Skeletal muscle satellite cell (primary cell): ENCODE measurements at regions not wholly inside any gene's neighbourhood (a gene's known extent, or its start where the extent isn't known, plus 50 kb on each side); places are given as distances from the start of the nearest gene placed in this dataset.

Experiments
- H3K27me3 ChIP-seq: 2 replicates; pipeline ENCODE4 v1.7.0; 2013; ENCODE audit warnings: low read length; ENCODE audit not compliant: control insufficient read depth, insufficient read depth
- H3K36me3 ChIP-seq: 2 replicates; pipeline ENCODE4 v1.7.0; 2013; ENCODE audit warnings: mild to moderate bottlenecking, control low read depth, low read length; ENCODE audit not compliant: insufficient read depth
- H3K4me1 ChIP-seq: 2 replicates; pipeline ENCODE4 v1.7.0; 2013; ENCODE audit warnings: low read length; ENCODE audit not compliant: control insufficient read depth, insufficient read depth
- H3K4me2 ChIP-seq: 2 replicates; pipeline ENCODE4 v1.7.0; 2013; ENCODE audit warnings: mild to moderate bottlenecking, low read length
- H3K4me3 ChIP-seq: 2 replicates; pipeline ENCODE4 v1.7.0; 2013; ENCODE audit warnings: low read length
- H3K9ac ChIP-seq: 2 replicates; pipeline ENCODE4 v1.7.0; 2013; ENCODE audit warnings: mild to moderate bottlenecking, low read depth, low read length, moderate library complexity
- H3K9me3 ChIP-seq: replicated peaks from 2 replicates; pipeline ENCODE4 v1.7.0; 2013; ENCODE audit warnings: mild to moderate bottlenecking, control low read depth, low read length

GRCh38 chr15:70586241-70586640, 177.1 kb downstream of the UACA start:
- Histone ChIP-seq H3K4me3 (no peak overlapping the region), H3K9me3 (no peaks in the 10 kb centered on the region), H3K4me1 (peaks cover 16% of the 10 kb centered on the region), H3K9ac (no peak overlapping the region), H3K27me3 (peaks cover 40% of the 10 kb centered on the region), H3K4me2 (no peak overlapping the region), H3K36me3 (no peaks in the 10 kb centered on the region)

DNA sequence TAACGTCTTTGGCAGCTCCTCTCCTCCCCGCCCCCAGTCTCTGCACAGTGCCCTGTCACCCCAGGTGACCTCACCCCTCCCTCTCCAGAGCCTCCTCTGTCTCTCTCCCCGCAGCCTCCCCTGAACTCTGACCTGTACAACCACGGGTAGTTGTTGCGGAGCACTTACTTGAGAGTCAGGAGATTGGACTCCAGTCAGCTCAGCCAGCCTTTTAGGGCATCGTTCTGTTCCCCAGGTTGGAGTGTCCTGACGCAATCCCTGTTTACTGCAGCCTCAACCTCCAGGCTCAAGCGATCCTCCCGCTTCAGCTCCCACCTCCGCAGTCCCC, 177.7 kb downstream of the UACA start:
- H3K27me3 ChIP-seq: peaks cover 46% of the 10 kb centered on the region
- no peak overlapping the region for H3K4me3 ChIP-seq
- H3K36me3 ChIP-seq: no peaks in the 10 kb centered on the region
- no peaks in the 10 kb centered on the region for H3K9me3 ChIP-seq
- no peak overlapping the region for H3K4me2 ChIP-seq
- H3K4me1 ChIP-seq: peaks cover 16% of the 10 kb centered on the region
- H3K9ac ChIP-seq: no peak overlapping the region

DNA sequence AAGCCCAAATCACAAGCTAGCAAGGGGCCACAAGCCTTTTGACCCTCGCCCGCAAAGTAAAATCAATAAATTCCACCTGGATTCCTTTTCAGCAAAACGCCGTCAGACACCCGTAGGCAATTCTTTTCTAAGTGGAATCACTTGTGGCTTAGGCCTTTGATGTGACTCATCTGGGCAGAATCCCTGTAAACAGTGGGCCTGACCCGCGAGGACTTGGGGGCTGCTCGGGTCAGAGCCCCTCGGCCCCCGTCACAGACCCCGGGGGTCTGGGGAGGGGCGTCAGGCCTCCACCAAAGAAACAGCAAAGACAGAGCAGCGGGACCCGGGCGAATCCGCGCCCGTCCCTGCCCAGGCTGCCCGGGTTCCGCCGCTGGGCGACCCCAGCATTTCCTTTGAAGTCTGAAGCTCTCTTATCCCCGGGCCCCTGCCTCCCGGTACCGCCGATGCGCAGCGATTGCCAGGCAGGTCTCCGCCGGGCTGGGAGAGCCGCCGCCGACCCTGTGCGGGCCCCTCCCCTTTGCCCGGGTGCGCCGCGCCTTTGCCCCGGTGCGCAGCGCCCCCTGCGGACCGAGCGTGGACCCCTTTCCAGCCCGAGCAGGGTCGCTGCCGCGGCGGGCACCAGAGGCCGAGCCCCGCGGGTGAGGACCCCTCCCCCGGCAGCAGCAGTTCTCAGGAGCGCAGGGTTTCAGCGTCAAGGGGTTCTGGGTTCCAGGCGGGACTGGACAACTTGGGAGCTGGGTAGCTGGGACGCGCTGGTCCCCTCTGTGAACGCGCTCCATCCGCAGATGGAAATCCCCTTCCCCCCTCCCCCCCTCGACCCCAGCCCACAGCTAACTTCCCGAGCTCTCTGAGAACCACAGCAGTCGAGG, 178.3 kb downstream of the UACA start:
- Histone ChIP-seq H3K4me2 (no peak overlapping the region), H3K27me3 (peaks cover 50% of the 10 kb centered on the region), H3K4me1 (peaks cover 16% of the 10 kb centered on the region), H3K4me3 (no peak overlapping the region), H3K9ac (no peak overlapping the region), H3K36me3 (no peaks in the 10 kb centered on the region), H3K9me3 (no peaks in the 10 kb centered on the region)

- Histone ChIP-seq H3K4me3 (no peak overlapping the region), H3K9me3 (no peaks in the 10 kb centered on the region), H3K4me1 (peaks cover 12% of the 10 kb centered on the region), H3K9ac (no peak overlapping the region), H3K27me3 (peaks cover 56% of the 10 kb centered on the region), H3K36me3 (no peaks in the 10 kb centered on the region), H3K4me2 (no peak overlapping the region)
Measured at GRCh38 chr15:70584441-70584837, 178.9 kb downstream of the UACA start.

DNA sequence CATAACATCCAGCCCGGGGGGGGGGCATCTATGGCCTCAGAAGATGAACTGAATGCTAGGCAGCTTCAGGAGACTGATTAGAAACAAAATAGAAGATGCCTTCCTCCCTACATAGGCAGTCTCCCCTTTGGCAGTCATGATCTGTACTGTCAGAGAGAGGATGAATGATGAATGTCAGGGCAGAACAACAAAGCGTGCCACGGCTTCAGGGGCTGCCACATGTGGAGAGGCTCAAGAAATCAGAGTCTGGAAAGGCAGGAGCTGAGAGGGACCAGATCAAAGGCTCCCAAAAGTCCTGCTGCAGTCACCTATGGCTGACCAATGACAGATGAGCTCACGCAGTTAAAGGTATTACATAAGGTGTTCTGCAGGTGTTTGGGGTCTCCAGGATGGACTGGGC, 180.4 kb downstream of the UACA start:
- peaks cover 54% of the 10 kb centered on the region for H3K27me3 ChIP-seq
- H3K9ac ChIP-seq: no peak overlapping the region
- H3K4me2 ChIP-seq: no peak overlapping the region
- H3K4me3 ChIP-seq: no peak overlapping the region
- H3K4me1 ChIP-seq: peaks cover 7% of the 10 kb centered on the region
- H3K36me3 ChIP-seq: no peaks in the 10 kb centered on the region
- no peaks in the 10 kb centered on the region for H3K9me3 ChIP-seq

GRCh38 chr15:70582143-70582945, 181.0 kb downstream of the UACA start:
- peaks cover 7% of the 10 kb centered on the region for H3K4me1 ChIP-seq
- H3K4me3 ChIP-seq: no peak overlapping the region
- H3K4me2 ChIP-seq: no peak overlapping the region
- peaks cover 54% of the 10 kb centered on the region for H3K27me3 ChIP-seq
- H3K36me3 ChIP-seq: no peaks in the 10 kb centered on the region
- H3K9ac ChIP-seq: no peak overlapping the region
- no peaks in the 10 kb centered on the region for H3K9me3 ChIP-seq

- no peak overlapping the region for H3K4me3 ChIP-seq
- H3K4me1 ChIP-seq: peaks cover 7% of the 10 kb centered on the region
- peaks cover 67% of the 10 kb centered on the region for H3K27me3 ChIP-seq
- H3K9ac ChIP-seq: no peak overlapping the region
- no peak overlapping the region for H3K4me2 ChIP-seq
- H3K9me3 ChIP-seq: no peaks in the 10 kb centered on the region
- no peaks in the 10 kb centered on the region for H3K36me3 ChIP-seq
Measured at GRCh38 chr15:70580958-70581357, 182.4 kb downstream of the UACA start.

- Histone ChIP-seq H3K36me3 (no peaks in the 10 kb centered on the region), H3K9me3 (no peaks in the 10 kb centered on the region), H3K9ac (no peak overlapping the region), H3K4me3 (no peak overlapping the region), H3K4me1 (peaks cover 7% of the 10 kb centered on the region), H3K27me3 (peaks cover 71% of the 10 kb centered on the region), H3K4me2 (no peak overlapping the region)
Measured at GRCh38 chr15:70580286-70580685, 183.1 kb downstream of the UACA start.

DNA sequence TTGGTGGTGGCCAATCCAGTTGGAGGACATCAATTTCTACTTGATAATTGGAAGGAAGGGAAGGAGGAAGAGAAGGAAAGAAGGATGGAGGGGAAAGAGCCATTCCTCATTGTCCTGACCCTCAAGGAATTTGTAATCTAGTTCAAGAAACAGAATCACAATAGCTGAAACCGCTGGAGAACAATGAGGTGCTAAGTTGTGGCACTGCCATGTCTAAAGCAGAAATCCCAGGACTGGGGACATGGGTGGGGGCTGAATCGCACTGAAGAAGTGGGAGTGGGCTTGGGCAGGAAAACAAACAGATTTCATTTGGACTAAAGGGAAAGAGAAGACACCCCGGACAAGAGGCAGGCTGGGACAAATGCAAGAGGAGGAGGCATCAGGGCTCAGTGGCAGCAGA, 183.6 kb downstream of the UACA start:
- peaks cover 5% of the 10 kb centered on the region for H3K4me1 ChIP-seq

GRCh38 chr15:70578196-70578595, 185.2 kb downstream of the UACA start:
- Histone ChIP-seq H3K36me3 (no peaks in the 10 kb centered on the region), H3K4me3 (no peak overlapping the region), H3K27me3 (peaks cover 66% of the 10 kb centered on the region), H3K9ac (no peak overlapping the region), H3K9me3 (no peaks in the 10 kb centered on the region), H3K4me1 (peaks cover 5% of the 10 kb centered on the region), H3K4me2 (no peak overlapping the region)

More for the DNA sequence above, 183.6 kb downstream of the UACA start:
- Histone ChIP-seq H3K4me3 (no peak overlapping the region), H3K4me2 (no peak overlapping the region), H3K27me3 (peaks cover 68% of the 10 kb centered on the region), H3K9me3 (no peaks in the 10 kb centered on the region), H3K36me3 (no peaks in the 10 kb centered on the region), H3K9ac (no peak overlapping the region)

GRCh38 chr15:70576696-70577095, 186.7 kb downstream of the UACA start:
- Histone ChIP-seq H3K4me3 (no peak overlapping the region), H3K4me1 (no peaks in the 10 kb centered on the region), H3K27me3 (peaks cover 68% of the 10 kb centered on the region), H3K4me2 (no peak overlapping the region), H3K9ac (no peak overlapping the region), H3K9me3 (no peaks in the 10 kb centered on the region), H3K36me3 (no peaks in the 10 kb centered on the region)
